PC-3 (cell line): ENCODE measurements at regions not wholly inside any gene's neighbourhood (a gene's known extent, or its start where the extent isn't known, plus 50 kb on each side); places are given as distances from the start of the nearest gene placed in this dataset.
"Not testable (repeated sequence)": the region's sequence is repeated elsewhere in the genome, so short reads cannot be mapped to it uniquely, and the experiment has no call there.

Experiments used
- ATAC-seq: fragments of 200-7000 bp; cut with Tn5 transposase; 2 replicates; pipeline ENCODE4 v1.9.1; 2020; ENCODE audit warnings: mild to moderate bottlenecking, moderate library complexity
- BruUV-seq: library from RNA; stranded (reverse); fragments of 400-500 nt; replicated peaks from 2 replicates; lab custom pipeline; 2021; lab: Mats Ljungman, UMichigan
- CTCF ChIA-PET: fragments of 300-600 bp; sonication (Branson Sonifier 250); formaldehyde crosslinking; loops from one replicate; lab custom pipeline; 2022; ENCODE audit warnings: antibody characterized with exemption; lab: Charles Lee
- POLR2A ChIA-PET: fragments of 300-600 bp; sonication (Branson Sonifier 250); formaldehyde crosslinking; loops from one replicate; lab custom pipeline; 2022; ENCODE audit warnings: antibody characterized with exemption; ENCODE audit not compliant: unreplicated experiment; lab: Charles Lee
- DNase-seq: peaks from one replicate; pipeline ENCODE4 v3.0.0-alpha.2; 2015
- H2AFZ ChIP-seq: fragments of 300-600 bp; sonication (generic); 2 replicates; pipeline ENCODE4 v1.6.0; 2016; ENCODE audit warnings: antibody characterized with exemption, low read length
- H3F3A ChIP-seq: fragments of 300-600 bp; sonication (generic); one replicate; pipeline ENCODE4 v1.6.0; 2017; ENCODE audit warnings: antibody characterized with exemption, low read length, control low read depth, mild to moderate bottlenecking; ENCODE audit not compliant: unreplicated experiment
- H3K27ac ChIP-seq: fragments of 300-600 bp; sonication (generic); 2 replicates; pipeline ENCODE4 v1.5.1; 2016; ENCODE audit warnings: mild to moderate bottlenecking, low read length
- H3K27me3 ChIP-seq: fragments of 300-600 bp; sonication (generic); 2 replicates; pipeline ENCODE4 v1.6.1; 2016; ENCODE audit warnings: low read length, mixed read lengths
- H3K36me3 ChIP-seq: fragments of 300-600 bp; sonication (generic); 2 replicates; pipeline ENCODE4 v1.6.1; 2016; ENCODE audit warnings: low read depth, mixed run types, low read length, mixed read lengths
- H3K4me1 ChIP-seq: fragments of 300-600 bp; sonication (generic); 2 replicates; pipeline ENCODE4 v1.5.1; 2016; ENCODE audit warnings: low read length; ENCODE audit not compliant: insufficient read depth
- H3K4me2 ChIP-seq: fragments of 300-600 bp; sonication (generic); 2 replicates; pipeline ENCODE4 v1.6.0; 2016; ENCODE audit warnings: low read length
- H3K4me3 ChIP-seq: fragments of 300-600 bp; sonication (generic); 2 replicates; pipeline ENCODE4 v1.5.1; 2016; ENCODE audit warnings: mild to moderate bottlenecking, low read length, mixed read lengths
- H3K79me2 ChIP-seq: fragments of 300-600 bp; sonication (generic); 2 replicates; pipeline ENCODE4 v1.6.1; 2017; ENCODE audit warnings: low read length, mixed read lengths
- H3K9ac ChIP-seq: fragments of 300-600 bp; sonication (generic); 2 replicates; pipeline ENCODE4 v1.6.0; 2016; ENCODE audit warnings: mild to moderate bottlenecking, low read length
- H3K9me2 ChIP-seq: fragments of 300-600 bp; sonication (generic); replicated peaks from 2 replicates; pipeline ENCODE4 v1.6.1; 2016; ENCODE audit warnings: mixed run types, low read length, mixed read lengths
- H3K9me3 ChIP-seq: fragments of 300-600 bp; sonication (generic); 2 replicates; pipeline ENCODE4 v1.6.1; 2016; ENCODE audit warnings: low read length, mixed read lengths
- H4K20me1 ChIP-seq: fragments of 300-600 bp; sonication (generic); 2 replicates; pipeline ENCODE4 v1.6.1; 2016; ENCODE audit warnings: low read length, mixed read lengths
- CTCF ChIP-seq: fragments of 300-600 bp; sonication (generic); conservative IDR thresholded peaks from 2 replicates; pipeline ENCODE4 v1.5.1; 2017; ENCODE audit warnings: antibody characterized with exemption, low read depth, mild to moderate bottlenecking, low read length
- EZH2 ChIP-seq: fragments of 300-600 bp; sonication (generic); IDR thresholded peaks from one replicate; pipeline ENCODE4 v1.6.1; 2017; ENCODE audit warnings: antibody characterized with exemption, mild to moderate bottlenecking, low read length; ENCODE audit not compliant: unreplicated experiment
- EZH2phosphoT487 ChIP-seq: fragments of 300-600 bp; sonication (generic); IDR thresholded peaks from 2 replicates; pipeline ENCODE4 v1.6.1; 2018; ENCODE audit warnings: mild to moderate bottlenecking, antibody characterized with exemption, low read length, borderline replicate concordance
- intact Hi-C: fragments of 100-400 bp; cut with micrococcal nuclease; formaldehyde crosslinking; loops from 2 replicates; pipeline ENCODE4 v1.9.0; 2023

DNA sequence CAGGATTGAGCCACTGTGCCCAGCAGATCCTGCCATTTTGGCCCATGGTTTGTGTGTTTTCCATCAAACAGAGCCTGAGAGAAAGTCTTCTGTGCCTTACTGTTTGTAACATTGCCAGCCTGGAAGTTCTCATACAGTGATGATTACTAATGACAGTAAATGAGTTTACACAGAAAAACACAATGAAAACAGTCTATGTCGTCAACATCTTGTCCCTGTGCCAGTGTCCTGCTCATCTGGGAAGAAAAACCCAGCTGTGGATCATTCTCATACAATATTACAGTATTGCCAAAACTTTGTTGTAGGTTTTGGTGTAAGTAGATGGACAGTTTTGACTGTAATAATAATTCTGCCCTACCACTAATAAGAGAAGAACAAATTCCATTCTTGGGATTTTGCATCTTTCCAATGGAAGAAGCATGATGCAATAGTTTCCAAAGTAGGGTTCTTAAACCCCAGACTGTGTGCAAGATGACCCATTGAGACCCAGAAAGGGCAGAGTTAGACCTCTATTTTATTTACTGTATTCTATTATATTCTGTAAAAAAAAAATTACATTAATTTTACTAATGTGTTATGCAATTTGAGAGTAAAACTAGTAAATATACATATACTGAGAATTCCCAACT, 135.0 kb upstream of the JARID2 start:
- ChIA-PET POLR2A (no interaction called here), CTCF (no interaction called here)
- DNase-seq (no peak), ATAC-seq (no peak)
- Histone ChIP-seq H3K9me3 (no peaks in the 10 kb centered on the region), H3F3A (no peaks in the 10 kb centered on the region), H3K9ac (no peak overlapping the region), H3K4me3 (no peak overlapping the region), H3K27ac (no peak overlapping the region), H2AFZ (no peak overlapping the region), H3K4me1 (no peaks in the 10 kb centered on the region), H4K20me1 (no peaks in the 10 kb centered on the region), H3K9me2 (no peaks in the 10 kb centered on the region), H3K4me2 (no peak overlapping the region), H3K36me3 (no peaks in the 10 kb centered on the region), H3K79me2 (no peaks in the 10 kb centered on the region), H3K27me3 (no peaks in the 10 kb centered on the region)
- no peak for TF ChIP-seq EZH2phosphoT487
- no peak for TF ChIP-seq CTCF
- TF ChIP-seq EZH2, result no peak
- intact Hi-C loops, result no loop called here
- BruUV-seq, result no TSS peak

GRCh38 chr6:15111576-15111975, 134.3 kb upstream of the JARID2 start:
- H3F3A ChIP-seq, H2AFZ ChIP-seq, H3K4me3 ChIP-seq, H3K4me2 ChIP-seq, POLR2A ChIA-PET, ATAC-seq, H3K9me2 ChIP-seq, H3K79me2 ChIP-seq, H4K20me1 ChIP-seq, H3K36me3 ChIP-seq, H3K27ac ChIP-seq, intact Hi-C loops, CTCF ChIA-PET, H3K27me3 ChIP-seq, H3K9ac ChIP-seq, H3K4me1 ChIP-seq, DNase-seq, BruUV-seq, H3K9me3 ChIP-seq: not testable (repeated sequence)

- Histone ChIP-seq H3K27ac (no peak overlapping the region), H3F3A (no peaks in the 10 kb centered on the region), H2AFZ (no peak overlapping the region), H3K4me3 (no peak overlapping the region), H3K9me2 (no peaks in the 10 kb centered on the region), H3K4me2 (no peak overlapping the region), H3K4me1 (no peaks in the 10 kb centered on the region), H3K9me3 (no peaks in the 10 kb centered on the region), H3K36me3 (no peaks in the 10 kb centered on the region), H3K27me3 (no peaks in the 10 kb centered on the region), H3K9ac (no peak overlapping the region), H4K20me1 (no peaks in the 10 kb centered on the region), H3K79me2 (no peaks in the 10 kb centered on the region)
- intact Hi-C loops, result no loop called here
- DNase-seq (no peak), ATAC-seq (no peak)
- ChIA-PET CTCF (no interaction called here), POLR2A (no interaction called here)
- TF ChIP-seq EZH2phosphoT487, result no peak
- no peak for TF ChIP-seq EZH2
- TF ChIP-seq CTCF, result no peak
- BruUV-seq, result no TSS peak
These were observed 132.3 kb upstream of the JARID2 start for GRCh38 chr6:15113587-15113986.
